ENCODE measurements at regions not wholly inside any gene's neighbourhood (a gene's known extent, or its start where the extent isn't known, plus 50 kb on each side); places are given as distances from the start of the nearest gene placed in this dataset.

- no peak for TF ChIP-seq YY1 (IDR thresholded peaks at IDR 0.05; ENCODE audit: insufficient read depth, insufficient read length)
- TF ChIP-seq SUZ12 (IDR thresholded peaks at IDR 0.05; ENCODE audit: extremely low read depth, insufficient read depth, insufficient read length), result no peak
Measured at GRCh38 chr3:103937094-103937493, 1429.6 kb upstream of the ALCAM start.
